Fibroblast of villous mesenchyme (primary cell): ENCODE measurements at regions not wholly inside any gene's neighbourhood (a gene's known extent, or its start where the extent isn't known, plus 50 kb on each side); places are given as distances from the start of the nearest gene placed in this dataset.

Experiments
- DNase-seq: peaks from one replicate; pipeline ENCODE4 v3.0.0-alpha.2; 2010; ENCODE audit warnings: low read depth
- H3K4me3 ChIP-seq: 2 replicates; pipeline ENCODE4 v1.5.1; 2011; ENCODE audit warnings: low read depth, mild to moderate bottlenecking, low read length
- TF ChIP-seq, protein P1 (sequence below): IDR thresholded peaks from 2 replicates; pipeline ENCODE4 v1.5.1; 2012; ENCODE audit warnings: low read depth, mild to moderate bottlenecking, low read length; ENCODE audit not compliant: insufficient read depth

DNA sequence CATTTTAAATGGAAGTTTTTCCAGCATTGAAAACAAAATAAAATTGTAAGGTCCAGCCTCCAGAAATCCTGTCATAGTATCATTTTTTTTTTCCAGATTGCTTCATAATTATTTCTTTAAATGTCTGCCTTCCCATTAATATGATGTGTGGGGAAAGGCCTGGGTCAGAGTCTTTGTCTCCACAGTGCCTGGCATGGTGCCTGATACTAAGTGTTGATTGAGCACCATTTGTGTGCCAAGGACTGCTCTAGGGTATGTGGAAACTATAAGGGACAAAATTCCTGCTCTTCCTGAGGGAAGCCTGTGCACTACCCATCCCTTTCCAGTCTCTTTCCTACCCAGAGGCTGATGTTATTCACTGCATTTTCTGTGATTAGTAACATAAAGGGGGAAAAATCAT lies 53.1 kb upstream of the BEND4 start:
- no peak overlapping the region for H3K4me3 ChIP-seq
- TF ChIP-seq, protein P1, sequence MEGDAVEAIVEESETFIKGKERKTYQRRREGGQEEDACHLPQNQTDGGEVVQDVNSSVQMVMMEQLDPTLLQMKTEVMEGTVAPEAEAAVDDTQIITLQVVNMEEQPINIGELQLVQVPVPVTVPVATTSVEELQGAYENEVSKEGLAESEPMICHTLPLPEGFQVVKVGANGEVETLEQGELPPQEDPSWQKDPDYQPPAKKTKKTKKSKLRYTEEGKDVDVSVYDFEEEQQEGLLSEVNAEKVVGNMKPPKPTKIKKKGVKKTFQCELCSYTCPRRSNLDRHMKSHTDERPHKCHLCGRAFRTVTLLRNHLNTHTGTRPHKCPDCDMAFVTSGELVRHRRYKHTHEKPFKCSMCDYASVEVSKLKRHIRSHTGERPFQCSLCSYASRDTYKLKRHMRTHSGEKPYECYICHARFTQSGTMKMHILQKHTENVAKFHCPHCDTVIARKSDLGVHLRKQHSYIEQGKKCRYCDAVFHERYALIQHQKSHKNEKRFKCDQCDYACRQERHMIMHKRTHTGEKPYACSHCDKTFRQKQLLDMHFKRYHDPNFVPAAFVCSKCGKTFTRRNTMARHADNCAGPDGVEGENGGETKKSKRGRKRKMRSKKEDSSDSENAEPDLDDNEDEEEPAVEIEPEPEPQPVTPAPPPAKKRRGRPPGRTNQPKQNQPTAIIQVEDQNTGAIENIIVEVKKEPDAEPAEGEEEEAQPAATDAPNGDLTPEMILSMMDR = no peak
- no peak for DNase-seq

DNA sequence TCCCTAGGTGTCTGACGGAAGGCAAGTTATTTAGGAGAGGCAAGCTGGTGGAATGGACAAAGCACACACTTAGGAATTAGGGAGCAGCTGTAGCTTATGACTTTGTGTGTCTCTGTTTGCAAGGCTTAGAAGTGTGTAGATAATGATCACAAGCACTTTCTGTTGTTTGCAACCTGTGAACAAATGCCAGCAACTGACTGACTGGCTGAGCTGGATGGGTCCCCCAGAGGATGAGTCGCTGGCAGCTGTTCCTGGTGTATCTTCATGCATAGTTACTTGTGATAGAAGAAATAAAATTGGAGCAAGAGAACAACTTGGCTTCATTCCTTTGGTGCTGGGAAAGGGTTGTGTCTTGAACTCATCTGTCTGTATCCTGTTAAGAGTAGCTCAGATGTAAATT lies 64.2 kb upstream of the BEND4 start:
- TF ChIP-seq, protein P1 = no peak
- H3K4me3 ChIP-seq = no peak overlapping the region
- no peak for DNase-seq

DNA sequence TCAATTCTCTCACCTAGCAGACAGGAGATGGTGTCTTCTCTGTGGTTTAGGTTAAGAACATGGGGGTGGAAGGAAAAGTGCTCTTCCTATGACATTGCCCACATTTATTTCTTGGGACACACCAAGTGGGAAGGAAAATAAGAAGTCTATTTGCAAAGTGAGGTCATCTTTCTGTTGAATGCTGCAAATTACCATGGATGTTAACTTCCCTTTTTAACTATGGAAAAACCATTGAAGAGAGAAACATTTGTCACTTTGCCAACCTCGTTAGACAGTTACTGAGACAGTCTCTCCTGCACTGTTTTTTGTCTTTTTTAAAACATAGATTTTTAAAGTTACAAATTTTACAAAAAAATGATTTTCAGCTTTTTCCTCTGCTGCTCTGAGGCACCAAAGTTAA lies 72.8 kb upstream of the BEND4 start:
- no peak for DNase-seq
- TF ChIP-seq, protein P1 = no peak
- H3K4me3 ChIP-seq = no peak overlapping the region

DNA sequence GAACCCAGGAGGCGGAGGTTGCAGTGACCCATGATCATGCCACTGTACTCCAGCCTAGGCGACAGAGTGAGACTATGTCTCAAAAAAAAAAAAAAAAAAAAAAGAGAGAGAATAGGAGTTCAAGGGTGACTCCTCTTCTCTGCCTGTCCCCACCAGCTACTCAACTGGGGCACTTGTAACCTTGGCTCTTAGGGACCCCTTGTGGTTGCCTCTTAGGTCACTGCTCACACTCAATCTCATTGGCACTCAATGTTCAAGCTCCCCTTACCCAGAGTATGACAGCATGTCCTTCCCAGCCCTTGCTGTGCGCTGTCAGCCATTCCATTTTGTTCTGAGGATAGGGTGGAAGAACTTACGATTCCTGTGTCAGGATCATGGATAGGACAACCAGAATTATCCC lies 82.4 kb upstream of the BEND4 start:
- TF ChIP-seq, protein P1 = no peak
- no peak for DNase-seq

DNA sequence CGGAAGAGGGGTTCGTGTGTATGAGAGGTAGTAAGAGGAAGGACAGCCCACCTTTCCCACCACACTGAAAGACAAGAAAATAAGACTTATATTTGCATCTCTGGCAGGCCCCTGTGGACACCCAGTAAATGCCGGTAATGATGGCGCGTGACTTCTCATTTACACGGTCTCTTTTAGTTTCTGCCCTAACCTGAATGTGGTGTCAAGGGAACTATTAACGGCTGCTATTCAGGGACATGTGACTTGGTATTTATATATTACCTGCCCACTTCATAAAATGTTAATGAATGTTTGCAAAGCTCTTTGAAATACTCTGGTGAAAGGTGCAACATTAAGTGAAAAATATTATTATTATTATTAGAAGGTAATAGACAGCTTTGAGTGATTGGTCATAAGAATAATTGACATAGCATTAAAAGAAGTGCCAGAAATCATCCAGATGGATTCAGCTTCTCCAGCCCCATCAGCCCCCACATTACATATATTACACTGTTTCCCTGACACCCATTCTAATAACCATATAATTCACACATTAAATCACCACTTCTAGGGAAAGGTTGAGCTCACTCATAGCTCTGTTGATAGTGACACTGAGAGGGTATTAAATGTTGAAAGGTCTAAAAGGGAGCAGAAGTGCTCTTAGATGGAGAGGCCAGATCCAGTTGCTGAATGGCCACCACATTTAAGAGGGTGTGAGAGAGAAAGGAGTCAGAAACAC lies 83.0 kb upstream of the BEND4 start:
- no peak overlapping the region for H3K4me3 ChIP-seq
- TF ChIP-seq, protein P1 = no peak
- DNase-seq = no peak

More for the DNA sequence above, 82.4 kb upstream of the BEND4 start:
- no peak overlapping the region for H3K4me3 ChIP-seq

DNA sequence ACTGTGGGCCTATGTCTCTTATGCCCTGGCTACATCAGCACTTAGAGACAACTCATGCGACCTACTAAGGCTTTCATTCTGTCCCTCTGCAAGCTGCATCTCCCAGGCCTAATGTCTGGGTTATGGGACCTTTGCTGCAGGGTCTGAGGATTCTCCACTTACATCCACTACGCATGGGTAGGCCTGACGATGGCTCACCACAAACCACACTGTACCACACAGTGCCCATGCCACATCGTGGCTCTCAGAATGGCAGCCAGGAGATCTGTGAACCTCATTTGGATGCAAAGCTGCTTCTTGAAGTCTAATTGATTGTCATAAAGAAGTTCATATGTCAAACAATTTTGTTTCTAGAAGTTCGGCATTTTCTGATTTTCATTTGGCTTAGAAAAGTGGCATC lies 84.6 kb upstream of the BEND4 start:
- TF ChIP-seq, protein P1 = no peak
- no peak overlapping the region for H3K4me3 ChIP-seq
- DNase-seq = no peak

DNA sequence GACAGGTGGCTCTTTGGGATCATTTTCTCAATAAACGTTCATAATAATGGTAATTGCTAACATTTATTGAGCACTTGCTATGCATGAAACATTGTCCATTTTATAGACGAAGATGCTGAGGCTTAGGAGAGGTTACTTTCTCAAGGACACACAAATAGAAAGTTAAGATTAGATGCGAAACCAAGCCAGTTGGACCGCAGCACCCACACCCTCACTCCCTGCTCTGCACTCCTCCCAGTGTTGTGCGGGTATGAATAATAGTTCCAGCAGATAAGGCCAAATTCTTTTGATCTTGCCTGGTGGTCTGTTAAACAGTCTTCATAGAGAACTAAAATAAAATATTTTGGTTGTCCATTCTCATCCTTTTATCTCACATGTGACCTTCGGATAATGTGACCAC lies 85.0 kb upstream of the BEND4 start:
- no peak overlapping the region for H3K4me3 ChIP-seq
- DNase-seq = no peak
- TF ChIP-seq, protein P1 = no peak
